Activated CD4-positive, alpha-beta T cell treated with anti-CD3 and anti-CD28 coated beads, Interleukin-2, amount 10 ng/mL, durations not matched to agents 24 days and 14 days (primary cell): ENCODE measurements at regions not wholly inside any gene's neighbourhood (a gene's known extent, or its start where the extent isn't known, plus 50 kb on each side); places are given as distances from the start of the nearest gene placed in this dataset.

Experiments used
- DNase-seq: peaks from one replicate; pipeline ENCODE4 v3.0.0; 2022
- H3K27ac Mint-ChIP-seq: one replicate; pipeline ENCODE4 v1.8.0; 2022; ENCODE audit warnings: mild to moderate bottlenecking, mixed read lengths
- H3K27me3 Mint-ChIP-seq: one replicate; pipeline ENCODE4 v1.8.0; 2022; ENCODE audit warnings: mixed read lengths
- H3K36me3 Mint-ChIP-seq: one replicate; pipeline ENCODE4 v1.8.0; 2022; ENCODE audit warnings: low read depth, mild to moderate bottlenecking, mixed read lengths
- H3K4me1 Mint-ChIP-seq: one replicate; pipeline ENCODE4 v1.8.0; 2021; ENCODE audit warnings: mixed read lengths
- H3K4me3 Mint-ChIP-seq: one replicate; pipeline ENCODE4 v1.8.0; 2022; ENCODE audit warnings: mild to moderate bottlenecking, moderate library complexity, mixed read lengths
- H3K9me3 Mint-ChIP-seq: one replicate; pipeline ENCODE4 v1.8.0; 2021; ENCODE audit warnings: mixed read lengths
- intact Hi-C: fragments of 100-400 bp; cut with micrococcal nuclease; formaldehyde crosslinking; loops from one replicate; pipeline ENCODE4 v1.15.1; 2023

- H3K36me3 Mint-ChIP-seq = peaks cover 10% of the 10 kb centered on the region
- intact Hi-C loops = no loop called here
- H3K4me3 Mint-ChIP-seq = no peak overlapping the region
- peaks cover 23% of the 10 kb centered on the region for H3K27me3 Mint-ChIP-seq
- H3K9me3 Mint-ChIP-seq = peaks cover 8% of the 10 kb centered on the region
- H3K4me1 Mint-ChIP-seq = peaks cover 37% of the 10 kb centered on the region
- no peak for DNase-seq
- H3K27ac Mint-ChIP-seq = peak overlapping the region; percentile 56
These were observed 53.1 kb upstream of the SNX9 start for GRCh38 chr6:157769776-157770426.

GRCh38 chr6:157770946-157771345 is 52.1 kb upstream of the SNX9 start:
- peaks cover 29% of the 10 kb centered on the region for H3K27me3 Mint-ChIP-seq
- H3K4me1 Mint-ChIP-seq = peaks cover 30% of the 10 kb centered on the region
- H3K9me3 Mint-ChIP-seq = peaks cover 8% of the 10 kb centered on the region
- H3K4me3 Mint-ChIP-seq = no peak overlapping the region
- intact Hi-C loops = no loop called here
- DNase-seq = no peak
- H3K36me3 Mint-ChIP-seq = peaks cover 10% of the 10 kb centered on the region
- H3K27ac Mint-ChIP-seq = no peak overlapping the region

GRCh38 chr6:157772820-157773219 is 50.2 kb upstream of the SNX9 start:
- intact Hi-C loops = no loop called here
- Mint-ChIP-seq H3K9me3 (peaks cover 8% of the 10 kb centered on the region), H3K4me3 (no peak overlapping the region), H3K4me1 (peaks cover 24% of the 10 kb centered on the region), H3K27ac (peak overlapping the region; percentile 14), H3K36me3 (peaks cover 10% of the 10 kb centered on the region), H3K27me3 (peaks cover 31% of the 10 kb centered on the region)
- DNase-seq = no peak
